Activated CD8-positive, alpha-beta memory T cell treated with anti-CD3 and anti-CD28 coated beads, Interleukin-2, amount 50 U/mL, for 1 hour (primary cell): ENCODE measurements at regions not wholly inside any gene's neighbourhood (a gene's known extent, or its start where the extent isn't known, plus 50 kb on each side); places are given as distances from the start of the nearest gene placed in this dataset.

Source experiments
- DNase-seq: peaks from one replicate; pipeline ENCODE4 v3.0.0-alpha.2; 2020; ENCODE audit errors: extremely low read depth

- DNase-seq: no peak
Observed at GRCh38 chr6:142681099-142681498, 263.9 kb downstream of the HIVEP2 start.

- no peak for DNase-seq
Observed at GRCh38 chr6:142682985-142683384, 262.0 kb downstream of the HIVEP2 start.

DNA sequence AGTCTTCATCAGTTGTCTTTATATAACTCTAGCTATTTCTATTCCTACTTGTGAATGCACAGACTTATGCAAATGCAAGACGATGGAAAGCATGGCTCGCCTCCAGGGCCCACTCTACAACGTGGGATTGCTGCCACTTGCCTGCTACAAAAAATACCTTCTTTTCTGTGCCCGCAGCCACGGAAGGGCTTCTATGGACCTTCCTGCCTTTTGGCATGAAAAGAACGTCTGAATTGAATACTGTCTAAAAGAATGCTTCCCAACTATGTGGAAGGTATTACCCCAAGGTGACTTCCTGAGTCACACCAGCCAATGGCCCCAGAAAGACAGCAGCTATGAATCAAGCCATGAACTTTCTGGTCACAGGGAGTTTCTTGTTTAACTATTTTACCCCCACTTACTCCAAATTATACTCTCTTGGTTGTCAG, 261.2 kb downstream of the HIVEP2 start:
- DNase-seq: no peak

DNA sequence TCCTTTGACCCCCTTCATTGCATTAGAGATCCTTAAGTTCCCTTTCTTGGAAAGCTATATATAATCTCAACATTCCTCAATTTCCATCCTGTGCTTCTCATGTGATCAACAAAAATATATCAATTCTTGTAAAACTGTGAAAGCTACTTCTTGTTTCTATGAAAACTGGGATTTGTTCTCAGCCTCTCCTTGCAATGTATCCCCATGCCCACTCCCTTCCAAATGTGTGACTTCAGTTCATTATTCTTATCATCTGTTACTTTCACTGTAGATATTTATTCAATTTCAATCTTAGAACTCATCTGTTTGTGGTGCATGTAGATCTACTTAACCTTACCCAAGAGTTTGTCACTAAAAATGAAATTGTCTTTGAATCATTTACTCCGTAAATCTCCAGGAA, 260.6 kb downstream of the HIVEP2 start:
- DNase-seq: no peak

DNA sequence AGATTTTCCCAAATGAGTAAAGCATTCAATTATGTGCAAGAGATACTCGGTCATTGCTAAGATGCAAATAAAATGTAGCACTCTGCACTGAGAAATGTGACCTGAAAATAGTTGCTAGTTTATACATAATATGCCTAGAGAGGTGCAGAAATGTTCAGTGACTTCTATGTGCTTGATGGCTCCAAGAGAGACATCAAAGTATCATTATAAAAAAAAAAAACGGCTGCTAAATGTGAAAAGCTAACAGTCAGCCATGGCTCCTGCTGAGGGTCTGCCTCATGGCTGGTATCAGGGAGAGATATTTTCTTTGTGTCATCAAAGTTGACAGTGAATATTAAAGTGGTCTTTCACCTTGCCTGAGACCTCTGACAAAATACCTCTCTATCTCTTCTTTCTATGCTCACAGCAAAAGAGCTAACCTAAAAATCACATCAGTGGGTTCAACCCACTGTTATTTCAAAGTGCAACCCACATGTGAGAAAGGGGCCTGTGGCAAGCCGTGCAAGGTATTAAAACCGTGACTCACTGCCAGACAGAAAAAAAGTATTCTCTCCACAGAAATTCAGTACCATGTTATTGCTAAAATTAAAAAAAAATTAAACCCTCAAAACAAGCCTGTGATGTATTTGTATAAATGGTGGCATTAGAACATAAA, 259.0 kb downstream of the HIVEP2 start:
- DNase-seq: peak; percentile 4

GRCh38 chr6:142686507-142686887, 258.5 kb downstream of the HIVEP2 start:
- DNase-seq: no peak

GRCh38 chr6:142692942-142693341, 252.0 kb downstream of the HIVEP2 start:
- DNase-seq: peak; percentile 19

GRCh38 chr6:142693441-142693840, 251.5 kb downstream of the HIVEP2 start:
- no peak for DNase-seq

DNA sequence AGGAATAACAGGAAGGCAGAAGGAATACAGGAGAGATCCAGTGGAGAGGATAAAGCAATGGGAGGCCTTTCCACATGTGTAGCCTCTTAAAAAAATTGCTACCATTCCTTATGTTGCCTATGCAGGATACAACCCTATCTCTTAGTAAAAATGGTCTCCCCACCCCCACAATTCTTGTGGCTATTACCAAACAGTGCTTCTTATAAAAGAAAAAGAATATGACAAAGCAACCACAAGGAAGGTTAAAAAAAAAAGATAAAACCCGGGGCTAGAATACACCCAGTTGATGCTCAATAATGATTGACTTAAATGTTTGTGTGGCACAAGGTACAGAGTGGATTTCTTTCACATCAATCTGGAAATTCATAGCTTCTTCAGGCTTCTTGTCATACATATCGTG, 250.9 kb downstream of the HIVEP2 start:
- no peak for DNase-seq

DNA sequence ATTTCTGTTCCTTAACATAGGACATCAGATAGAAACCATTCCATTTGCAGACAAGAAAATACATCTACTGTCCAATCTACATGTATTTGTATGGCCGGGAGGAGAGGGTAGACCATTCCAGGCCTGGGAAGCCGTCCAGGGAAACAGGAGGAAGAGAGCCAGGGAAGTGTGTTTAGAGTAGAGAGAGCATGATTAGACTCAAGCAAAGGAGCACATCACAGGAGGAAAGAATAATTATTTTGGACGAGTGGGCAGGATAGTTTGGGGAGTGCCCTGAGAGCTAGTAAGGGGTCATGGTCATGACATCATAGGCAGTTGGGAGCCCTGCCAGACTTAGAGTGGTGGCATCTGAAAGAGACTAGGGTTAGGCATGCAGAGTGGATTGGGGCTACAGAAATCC, 250.0 kb downstream of the HIVEP2 start:
- DNase-seq: no peak

GRCh38 chr6:142696123-142697000, 248.6 kb downstream of the HIVEP2 start:
- no peak for DNase-seq

DNA sequence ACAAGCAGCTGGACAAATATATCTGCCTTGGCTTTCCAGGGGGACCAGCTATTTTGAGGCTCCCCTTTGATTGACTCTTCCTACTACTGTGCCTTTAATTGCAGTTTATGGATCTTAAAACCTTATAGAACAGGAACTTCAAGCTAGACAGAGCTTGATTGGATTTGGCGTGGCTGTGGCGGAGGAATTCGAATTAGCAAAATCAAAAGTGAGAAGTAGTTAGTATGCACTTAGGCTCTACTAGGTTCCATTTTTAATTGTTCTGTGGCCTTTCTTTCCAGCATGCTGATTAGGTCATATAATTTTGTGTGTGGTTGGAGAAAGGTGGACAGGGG, 248.0 kb downstream of the HIVEP2 start:
- no peak for DNase-seq

- no peak for DNase-seq
Observed at GRCh38 chr6:142697922-142698321, 247.1 kb downstream of the HIVEP2 start.

GRCh38 chr6:142698751-142699150, 246.2 kb downstream of the HIVEP2 start:
- no peak for DNase-seq

- no peak for DNase-seq
Observed at GRCh38 chr6:142699391-142699790, 245.6 kb downstream of the HIVEP2 start.

DNA sequence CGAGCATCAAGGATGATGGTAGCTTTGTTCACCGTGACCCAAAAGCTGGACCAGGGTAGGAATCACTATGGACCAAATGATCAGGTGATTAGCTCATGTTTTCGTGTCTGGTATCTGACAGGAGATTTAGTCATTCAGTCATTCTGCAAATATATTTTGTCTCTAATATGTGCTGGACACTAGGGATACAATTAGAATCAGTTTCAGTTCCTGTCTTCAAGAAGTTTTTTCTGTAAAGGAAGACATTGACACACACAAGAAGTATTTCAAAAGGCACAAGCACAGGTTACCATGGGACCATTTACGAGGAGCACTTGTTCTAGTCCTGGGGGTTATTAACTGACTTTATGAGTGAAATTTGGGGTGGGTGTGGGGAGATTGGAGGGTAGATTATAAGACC, 244.9 kb downstream of the HIVEP2 start:
- no peak for DNase-seq

- no peak for DNase-seq
Observed at GRCh38 chr6:142700671-142701312, 244.2 kb downstream of the HIVEP2 start.
